HUES64 (cell line): ENCODE measurements at regions not wholly inside any gene's neighbourhood (a gene's known extent, or its start where the extent isn't known, plus 50 kb on each side); places are given as distances from the start of the nearest gene placed in this dataset.

Experiments used
- H3K27ac ChIP-seq: 2 replicates; pipeline ENCODE4 v1.7.0; 2013; ENCODE audit warnings: low read depth, low read length, inconsistent platforms
- H3K27me3 ChIP-seq: 2 replicates; pipeline ENCODE4 v1.6.1; 2013; ENCODE audit warnings: mild to moderate bottlenecking, low read length; ENCODE audit not compliant: insufficient read depth
- H3K36me3 ChIP-seq: 2 replicates; pipeline ENCODE4 v1.6.1; 2013; ENCODE audit warnings: mild to moderate bottlenecking, low read length; ENCODE audit not compliant: insufficient read depth
- H3K4me1 ChIP-seq: 2 replicates; pipeline ENCODE4 v1.6.1; 2013; ENCODE audit warnings: mild to moderate bottlenecking, low read length, moderate library complexity; ENCODE audit not compliant: insufficient read depth
- H3K4me3 ChIP-seq: 2 replicates; pipeline ENCODE4 v1.5.1; 2013; ENCODE audit warnings: mild to moderate bottlenecking, low read length, moderate library complexity
- H3K9ac ChIP-seq: 2 replicates; pipeline ENCODE4 v1.6.1; 2013; ENCODE audit warnings: mild to moderate bottlenecking, low read depth, low read length
- H3K9me3 ChIP-seq: 2 replicates; pipeline ENCODE4 v1.6.1; 2013; ENCODE audit warnings: low read depth, low read length; ENCODE audit not compliant: insufficient read depth
- WGBS: fragments of 150-250, 120-280 bp; methylation state at CpG from one replicate; pipeline ENCODE4 v1.1.7; 2013; ENCODE audit warnings: missing lambda C conversion rate; 5-methylcytosine and 5-hydroxymethylcytosine counted together

GRCh38 chr13:70448820-70449219, 340.6 kb upstream of the KLHL1 start:
- H3K9ac ChIP-seq, result no peak overlapping the region
- H3K27ac ChIP-seq, result no peak overlapping the region
- H3K4me3 ChIP-seq, result no peak overlapping the region
- no peaks in the 10 kb centered on the region for H3K9me3 ChIP-seq
- H3K27me3 ChIP-seq, result no peaks in the 10 kb centered on the region
- 95% methylated on average over 2 of the region's 2 CpGs for WGBS
- H3K4me1 ChIP-seq, result no peaks in the 10 kb centered on the region; the same call in 1 of the 2 replicates
- no peaks in the 10 kb centered on the region for H3K36me3 ChIP-seq

GRCh38 chr13:70432276-70432805, 324.1 kb upstream of the KLHL1 start:
- Histone ChIP-seq H3K27me3 (no peaks in the 10 kb centered on the region), H3K9ac (no peak overlapping the region), H3K4me3 (no peak overlapping the region; the same call in 1 of the 2 replicates), H3K9me3 (no peaks in the 10 kb centered on the region), H3K27ac (peak overlapping the region; percentile 61; the same call in 1 of the 2 replicates), H3K4me1 (peaks cover 13% of the 10 kb centered on the region), H3K36me3 (no peaks in the 10 kb centered on the region)
- WGBS, result 56% methylated on average over 2 of the region's 2 CpGs

- no peak overlapping the region for H3K9ac ChIP-seq
- H3K27ac ChIP-seq, result no peak overlapping the region
- peaks cover 13% of the 10 kb centered on the region for H3K4me1 ChIP-seq
- no peaks in the 10 kb centered on the region for H3K27me3 ChIP-seq
- no peaks in the 10 kb centered on the region for H3K9me3 ChIP-seq
- H3K4me3 ChIP-seq, result no peak overlapping the region
- H3K36me3 ChIP-seq, result no peaks in the 10 kb centered on the region
These were observed 322.0 kb upstream of the KLHL1 start for GRCh38 chr13:70430256-70430655.

- Histone ChIP-seq H3K36me3 (no peaks in the 10 kb centered on the region), H3K4me1 (peaks cover 12% of the 10 kb centered on the region), H3K4me3 (no peak overlapping the region), H3K27me3 (no peaks in the 10 kb centered on the region), H3K27ac (peak overlapping the region; percentile 73; the same call in 1 of the 2 replicates), H3K9me3 (no peaks in the 10 kb centered on the region), H3K9ac (no peak overlapping the region)
These were observed 316.7 kb upstream of the KLHL1 start for GRCh38 chr13:70424928-70425327.

GRCh38 chr13:70424428-70424827, 316.2 kb upstream of the KLHL1 start:
- Histone ChIP-seq H3K9ac (no peak overlapping the region), H3K36me3 (no peaks in the 10 kb centered on the region), H3K4me1 (peaks cover 12% of the 10 kb centered on the region), H3K4me3 (no peak overlapping the region), H3K27me3 (no peaks in the 10 kb centered on the region), H3K27ac (peak overlapping the region; percentile 73; the same call in 1 of the 2 replicates), H3K9me3 (no peaks in the 10 kb centered on the region)
- 85% methylated on average over 7 of the region's 7 CpGs for WGBS

GRCh38 chr13:70415136-70415535, 306.9 kb upstream of the KLHL1 start:
- no peaks in the 10 kb centered on the region for H3K4me1 ChIP-seq
- no peaks in the 10 kb centered on the region for H3K9me3 ChIP-seq
- H3K9ac ChIP-seq, result no peak overlapping the region
- H3K4me3 ChIP-seq, result no peak overlapping the region
- no peaks in the 10 kb centered on the region for H3K27me3 ChIP-seq
- H3K27ac ChIP-seq, result no peak overlapping the region
- no peaks in the 10 kb centered on the region for H3K36me3 ChIP-seq

GRCh38 chr13:70408865-70409264, 300.6 kb upstream of the KLHL1 start:
- no peaks in the 10 kb centered on the region for H3K4me1 ChIP-seq
- WGBS, result 100% methylated on average over 1 of the region's 1 CpG
- no peak overlapping the region for H3K4me3 ChIP-seq
- H3K27me3 ChIP-seq, result no peaks in the 10 kb centered on the region
- H3K27ac ChIP-seq, result no peak overlapping the region
- no peaks in the 10 kb centered on the region for H3K36me3 ChIP-seq
- H3K9ac ChIP-seq, result no peak overlapping the region
- H3K9me3 ChIP-seq, result no peaks in the 10 kb centered on the region

- H3K4me1 ChIP-seq, result no peaks in the 10 kb centered on the region
- H3K27ac ChIP-seq, result no peak overlapping the region
- no peaks in the 10 kb centered on the region for H3K27me3 ChIP-seq
- no CpG with 5 or more reads among the region's 1 CpG for WGBS
- no peak overlapping the region for H3K9ac ChIP-seq
- H3K9me3 ChIP-seq, result no peaks in the 10 kb centered on the region
- no peaks in the 10 kb centered on the region for H3K36me3 ChIP-seq
- no peak overlapping the region for H3K4me3 ChIP-seq
These were observed 299.2 kb upstream of the KLHL1 start for GRCh38 chr13:70407486-70407885.

GRCh38 chr13:70405266-70405665, 297.0 kb upstream of the KLHL1 start:
- no peaks in the 10 kb centered on the region for H3K9me3 ChIP-seq
- 72% methylated on average over 4 of the region's 4 CpGs for WGBS
- H3K27me3 ChIP-seq, result no peaks in the 10 kb centered on the region
- no peak overlapping the region for H3K9ac ChIP-seq
- H3K36me3 ChIP-seq, result no peaks in the 10 kb centered on the region
- H3K27ac ChIP-seq, result no peak overlapping the region
- H3K4me3 ChIP-seq, result no peak overlapping the region
- no peaks in the 10 kb centered on the region for H3K4me1 ChIP-seq

GRCh38 chr13:70394031-70394548, 285.8 kb upstream of the KLHL1 start:
- H3K9ac ChIP-seq, result no peak overlapping the region
- no peak overlapping the region for H3K4me3 ChIP-seq
- H3K4me1 ChIP-seq, result peaks cover 42% of the 10 kb centered on the region
- H3K36me3 ChIP-seq, result no peaks in the 10 kb centered on the region
- H3K27me3 ChIP-seq, result no peaks in the 10 kb centered on the region
- peak overlapping the region; percentile 33; the same call in 1 of the 2 replicates for H3K27ac ChIP-seq
- H3K9me3 ChIP-seq, result no peaks in the 10 kb centered on the region

- 86% methylated on average over 3 of the region's 3 CpGs for WGBS
- H3K9me3 ChIP-seq, result no peaks in the 10 kb centered on the region
- H3K4me1 ChIP-seq, result peaks cover 42% of the 10 kb centered on the region
- H3K36me3 ChIP-seq, result no peaks in the 10 kb centered on the region
- no peak overlapping the region for H3K27ac ChIP-seq
- no peak overlapping the region for H3K9ac ChIP-seq
- no peak overlapping the region for H3K4me3 ChIP-seq
- no peaks in the 10 kb centered on the region for H3K27me3 ChIP-seq
These were observed 283.4 kb upstream of the KLHL1 start for GRCh38 chr13:70391678-70392077.

GRCh38 chr13:70390968-70391367, 282.7 kb upstream of the KLHL1 start:
- no peaks in the 10 kb centered on the region for H3K27me3 ChIP-seq
- no peak overlapping the region for H3K4me3 ChIP-seq
- 90% methylated on average over 3 of the region's 3 CpGs for WGBS
- no peak overlapping the region for H3K9ac ChIP-seq
- H3K4me1 ChIP-seq, result peaks cover 42% of the 10 kb centered on the region
- no peaks in the 10 kb centered on the region for H3K36me3 ChIP-seq
- no peak overlapping the region for H3K27ac ChIP-seq
- H3K9me3 ChIP-seq, result no peaks in the 10 kb centered on the region
